ENCODE measurements at regions not wholly inside any gene's neighbourhood (a gene's known extent, or its start where the extent isn't known, plus 50 kb on each side); places are given as distances from the start of the nearest gene placed in this dataset.

- DNase-seq: peak; percentile 35
These were observed 51.0 kb upstream of the WDR17 start for GRCh38 chr4:176014583-176015108.
